GM12891 (cell line): ENCODE measurements at regions not wholly inside any gene's neighbourhood (a gene's known extent, or its start where the extent isn't known, plus 50 kb on each side); places are given as distances from the start of the nearest gene placed in this dataset.

Experiments
- POLR2A ChIP-seq: IDR thresholded peaks from 2 replicates; pipeline ENCODE4 v1.6.1; 2011; ENCODE audit warnings: low read depth, low read length, control low read depth
- POLR2AphosphoS5 ChIP-seq: IDR thresholded peaks from 2 replicates; pipeline ENCODE4 v1.6.1; 2011; ENCODE audit warnings: low read depth, low read length, control low read depth
- TAF1 ChIP-seq: IDR thresholded peaks from 2 replicates; pipeline ENCODE4 v1.6.1; 2011; ENCODE audit warnings: low read depth, low read length, control low read depth

DNA sequence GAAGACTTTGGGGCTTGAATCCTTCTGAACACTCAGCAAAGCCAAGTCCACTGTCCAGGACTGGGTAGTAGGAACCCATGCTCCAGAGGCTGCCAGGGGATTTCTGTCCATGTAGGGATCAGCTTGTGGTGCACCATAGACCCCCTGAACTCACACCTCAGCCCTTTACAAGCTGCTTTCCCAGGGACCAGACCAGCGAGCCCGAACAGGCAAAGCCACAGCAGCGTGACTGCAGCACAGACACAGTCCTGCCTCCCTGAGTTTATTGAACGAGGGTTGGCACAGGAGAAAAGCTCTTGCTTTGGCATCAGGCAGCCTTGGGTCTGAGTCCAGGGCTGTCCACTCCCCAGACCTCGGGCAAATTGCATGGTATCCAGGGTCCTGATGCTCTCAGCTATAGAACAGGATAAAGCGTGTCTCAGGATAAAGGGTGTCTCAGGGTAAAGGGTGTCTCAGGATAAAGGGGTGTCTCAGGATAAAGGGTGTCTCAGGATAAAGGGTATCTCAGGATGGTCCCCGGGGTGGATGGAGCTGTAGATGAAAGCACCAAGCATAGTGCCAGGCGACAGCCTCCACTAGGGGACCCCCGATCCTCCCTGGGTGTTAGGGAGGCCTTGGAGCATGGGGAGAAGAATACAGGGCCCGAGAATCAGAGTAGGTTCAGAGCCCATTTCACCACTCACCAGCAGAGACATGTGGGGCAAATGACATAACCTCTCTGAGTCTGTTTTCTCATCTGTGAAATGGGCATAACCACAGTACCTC, 648.8 kb downstream of the NPHP4 start:
- no peak for TF ChIP-seq POLR2AphosphoS5
- TF ChIP-seq TAF1: no peak
- TF ChIP-seq POLR2A: no peak
